HS-5 (cell line): ENCODE measurements at regions not wholly inside any gene's neighbourhood (a gene's known extent, or its start where the extent isn't known, plus 50 kb on each side); places are given as distances from the start of the nearest gene placed in this dataset.

Source experiments
- DNase-seq: peaks from one replicate; pipeline ENCODE4 v3.0.0-alpha.2; 2012; ENCODE audit warnings: low read depth

GRCh38 chr4:11264841-11265240 is 163.9 kb downstream of the HS3ST1 start:
- DNase-seq = no peak

- DNase-seq = no peak
These were observed 164.3 kb downstream of the HS3ST1 start for GRCh38 chr4:11264346-11264745.

GRCh38 chr4:11263208-11263607 is 165.5 kb downstream of the HS3ST1 start:
- DNase-seq = no peak

DNA sequence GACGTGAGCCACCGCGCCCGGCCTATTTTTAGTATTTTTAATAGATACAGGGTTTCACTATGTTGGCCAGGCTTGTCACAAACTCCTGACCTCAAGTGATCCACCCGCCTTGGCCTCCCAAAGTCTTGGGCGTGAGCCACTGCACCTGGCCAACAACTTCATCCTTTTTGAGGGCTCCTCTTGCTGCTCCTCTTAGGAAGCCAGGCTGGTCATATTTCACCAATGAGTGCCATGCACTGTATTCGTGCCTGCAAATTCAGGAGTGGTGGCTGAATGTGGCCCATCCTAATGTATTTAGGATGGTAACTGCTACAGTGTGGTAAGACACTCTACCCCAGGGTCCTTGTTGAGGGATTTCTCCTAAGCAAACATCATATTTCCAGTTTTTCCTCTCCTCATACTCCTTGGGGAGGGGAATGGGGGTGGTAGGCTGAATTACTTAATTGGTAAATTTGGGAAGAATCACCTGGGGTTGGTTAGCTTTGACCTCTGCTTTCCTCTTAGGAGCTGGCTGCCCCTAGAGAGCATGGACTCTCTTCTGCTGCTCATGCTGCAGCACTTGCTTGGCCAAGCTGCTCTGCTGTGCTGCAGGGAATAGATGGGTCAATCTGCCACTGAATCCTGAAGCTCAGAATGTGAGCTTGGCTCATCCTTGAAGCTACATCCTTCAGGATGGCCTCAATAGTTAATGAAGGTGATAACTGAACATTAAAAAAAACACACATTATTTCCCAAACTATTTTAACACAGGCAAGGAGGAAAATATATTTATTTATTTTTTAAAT is 167.4 kb downstream of the HS3ST1 start:
- DNase-seq = no peak

DNA sequence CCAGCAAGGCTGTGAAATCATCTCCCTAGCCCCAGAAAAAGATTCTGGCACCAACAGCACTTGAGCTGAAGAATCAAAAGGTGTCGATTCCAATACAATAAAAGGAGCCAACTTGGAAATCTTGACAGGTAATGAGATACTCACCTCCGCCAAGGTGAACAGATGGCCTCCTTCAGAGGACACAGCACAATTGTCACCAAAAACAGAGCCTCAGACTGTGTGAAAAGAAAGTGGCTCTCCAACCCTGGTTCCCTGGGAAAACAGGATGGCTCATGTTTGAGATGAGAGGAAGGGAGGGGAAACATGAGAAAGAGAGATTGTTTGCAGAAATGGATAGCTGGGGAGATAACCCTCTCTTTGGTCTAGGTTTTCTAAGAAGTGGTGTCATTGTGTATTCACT is 168.9 kb downstream of the HS3ST1 start:
- DNase-seq = no peak

- DNase-seq = no peak
These were observed 176.5 kb downstream of the HS3ST1 start for GRCh38 chr4:11252149-11252548.

- DNase-seq = no peak
These were observed 178.2 kb downstream of the HS3ST1 start for GRCh38 chr4:11250510-11250909.

GRCh38 chr4:11232015-11232414 is 196.7 kb downstream of the HS3ST1 start:
- DNase-seq = no peak

DNA sequence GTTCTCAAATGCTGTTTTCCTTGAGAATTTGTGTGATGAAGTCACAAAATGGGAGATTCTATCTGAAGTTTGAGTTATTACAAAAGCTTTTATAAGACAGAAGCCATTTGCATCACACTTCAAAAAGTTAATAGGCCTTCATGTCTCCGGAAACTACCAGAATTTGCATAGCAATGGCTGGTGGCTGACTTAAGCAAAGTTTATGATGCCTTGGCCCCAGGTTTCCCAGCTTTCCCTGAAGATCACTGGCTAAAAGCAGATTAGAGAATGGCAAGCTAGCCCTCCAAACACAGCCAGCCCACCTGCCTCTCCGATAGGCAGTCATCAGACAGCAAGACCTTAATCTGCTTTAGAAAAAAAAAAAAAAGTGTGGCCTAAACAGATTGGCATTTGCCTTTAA is 197.8 kb downstream of the HS3ST1 start:
- DNase-seq = no peak

DNA sequence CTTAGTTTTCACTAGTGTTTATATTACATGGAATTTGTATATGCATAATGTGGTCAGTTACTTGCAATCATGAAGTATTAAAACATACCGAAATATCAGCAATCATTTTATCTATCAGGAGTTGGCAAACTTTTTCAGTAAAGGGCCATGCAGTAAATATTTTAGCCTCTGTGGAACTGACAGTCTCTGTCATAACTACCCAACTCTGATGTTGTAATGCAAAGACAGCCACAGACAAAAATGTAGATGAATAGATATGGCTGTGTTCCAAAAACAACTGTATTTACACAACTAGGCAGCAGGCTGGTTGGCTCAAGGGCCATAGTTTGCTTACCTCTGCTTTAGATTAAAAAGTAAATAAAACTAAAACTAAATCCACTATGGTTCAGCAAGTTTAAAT is 200.2 kb downstream of the HS3ST1 start:
- DNase-seq = no peak

DNA sequence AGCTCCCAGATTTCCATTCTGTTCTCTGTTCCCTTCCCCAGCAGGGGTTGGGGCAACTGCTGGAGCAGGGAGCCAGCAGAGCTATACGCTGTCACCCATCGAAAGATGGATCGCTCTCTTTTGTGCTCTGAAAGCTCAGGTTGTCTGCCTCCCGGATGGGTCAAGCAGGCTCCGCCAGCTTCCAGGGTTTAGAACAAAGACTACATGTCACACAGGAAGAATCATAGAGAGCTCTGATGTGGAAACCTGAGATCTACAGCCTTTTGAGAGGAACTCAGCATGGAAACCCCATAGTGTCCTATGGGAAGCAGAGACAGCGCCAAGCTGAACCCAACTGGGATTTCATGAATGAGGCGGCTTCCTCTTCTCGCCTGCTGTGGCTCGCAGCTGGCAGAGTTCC is 205.4 kb downstream of the HS3ST1 start:
- DNase-seq = no peak

DNA sequence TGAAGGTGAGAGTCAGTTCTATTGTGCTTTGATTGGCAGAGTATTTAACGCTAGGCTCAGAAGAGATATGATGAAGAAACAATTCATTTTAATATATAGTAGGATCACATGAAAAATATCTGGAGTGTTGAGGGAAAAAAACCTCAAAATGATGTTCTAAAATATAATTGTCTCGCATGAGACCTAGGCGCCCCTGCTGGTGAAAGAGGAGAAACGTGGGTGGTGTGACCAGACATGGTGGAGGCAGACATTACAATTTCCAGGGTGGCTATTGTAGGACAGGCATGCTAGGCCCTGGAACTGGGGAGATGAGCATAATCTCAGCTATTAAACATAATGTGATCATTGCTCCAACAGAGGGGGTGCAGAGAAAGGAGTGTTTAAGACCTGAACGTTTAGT is 210.0 kb downstream of the HS3ST1 start:
- no peak for DNase-seq

GRCh38 chr4:11216520-11216919 is 212.2 kb downstream of the HS3ST1 start:
- DNase-seq = no peak

- no peak for DNase-seq
These were observed 214.4 kb downstream of the HS3ST1 start for GRCh38 chr4:11214281-11214680.

- no peak for DNase-seq
These were observed 218.9 kb downstream of the HS3ST1 start for GRCh38 chr4:11209826-11210225.

GRCh38 chr4:11201256-11201655 is 227.4 kb downstream of the HS3ST1 start:
- DNase-seq = no peak

DNA sequence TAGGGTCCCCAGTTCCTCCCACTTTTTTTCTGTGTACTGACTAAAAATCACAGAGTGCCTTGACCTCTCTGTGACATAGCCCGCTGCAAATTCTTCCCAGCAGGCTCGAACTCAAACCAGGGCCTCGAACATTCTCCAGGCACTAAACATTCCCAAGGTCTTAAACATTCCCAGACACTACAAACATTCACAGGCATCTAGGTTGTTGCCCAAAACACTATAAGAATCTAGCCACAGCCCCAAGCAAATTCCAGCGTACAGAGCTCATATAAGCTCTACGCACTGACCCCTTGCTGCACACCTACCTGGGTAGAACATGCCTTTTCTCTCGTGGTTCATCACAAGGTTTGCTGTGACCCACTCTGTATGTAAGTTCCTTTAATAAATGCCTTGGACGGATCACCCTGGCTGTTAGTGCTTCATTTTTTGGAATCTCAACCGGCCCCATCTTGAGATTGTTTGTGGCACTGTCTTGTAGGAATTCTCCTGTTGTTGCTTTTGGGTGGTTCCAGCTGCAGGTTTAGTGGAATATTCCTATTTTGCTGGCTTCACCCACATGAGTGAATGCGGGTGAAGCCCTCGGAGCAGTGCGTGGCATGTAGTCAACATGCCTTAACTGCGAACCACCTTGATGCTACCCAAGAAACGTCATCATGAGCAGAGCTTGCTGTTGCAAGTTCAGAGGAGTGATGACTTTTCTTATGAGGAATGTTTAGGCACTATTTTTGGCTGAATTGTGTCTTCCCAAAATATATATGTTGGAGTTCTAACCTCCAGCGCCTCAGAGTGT is 230.0 kb downstream of the HS3ST1 start:
- DNase-seq = no peak

GRCh38 chr4:11197631-11198341 is 230.9 kb downstream of the HS3ST1 start:
- DNase-seq = no peak

GRCh38 chr4:11196927-11197522 is 231.7 kb downstream of the HS3ST1 start:
- no peak for DNase-seq

- no peak for DNase-seq
These were observed 234.3 kb downstream of the HS3ST1 start for GRCh38 chr4:11194431-11194830.

- no peak for DNase-seq
These were observed 238.9 kb downstream of the HS3ST1 start for GRCh38 chr4:11189756-11190155.

DNA sequence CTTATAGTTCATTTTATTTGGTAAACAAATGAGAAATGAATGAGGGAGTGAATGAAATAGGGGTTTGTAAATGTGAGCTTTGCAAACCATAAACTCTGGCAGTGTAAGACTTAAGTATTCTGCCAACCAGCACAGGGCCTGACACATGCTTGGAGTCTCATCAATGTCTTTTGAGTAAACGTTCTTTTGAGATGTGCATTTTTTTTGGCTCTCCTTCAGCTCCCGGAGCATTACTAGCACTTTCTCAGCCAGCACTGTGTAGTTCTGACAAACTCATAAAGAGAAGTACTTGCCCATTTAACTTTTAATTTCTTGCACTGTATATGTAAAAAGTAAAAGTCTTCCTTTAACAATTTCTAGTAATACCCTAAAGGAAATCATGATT is 245.3 kb downstream of the HS3ST1 start:
- no peak for DNase-seq
